Upper lobe of right lung (tissue), 1 donor: ENCODE measurements at regions not wholly inside any gene's neighbourhood (a gene's known extent, or its start where the extent isn't known, plus 50 kb on each side); places are given as distances from the start of the nearest gene placed in this dataset.

Experiments
- ATAC-seq: fragments of 200-7000 bp; cut with Tn5 transposase; one replicate; pipeline ENCODE4 v1.9.1; 2020; ENCODE audit warnings: mild to moderate bottlenecking, moderate library complexity
- DNase-seq: peaks from one replicate; pipeline ENCODE4 v3.0.0-alpha.2; 2020
- H3K27ac ChIP-seq: fragments of 200-600 bp; one replicate; pipeline ENCODE4 v1.8.0; 2022
- H3K27me3 ChIP-seq: fragments of 200-600 bp; one replicate; pipeline ENCODE4 v1.8.0; 2022; ENCODE audit warnings: mild to moderate bottlenecking
- H3K36me3 ChIP-seq: fragments of 200-600 bp; one replicate; pipeline ENCODE4 v1.8.0; 2022
- H3K4me1 ChIP-seq: fragments of 200-600 bp; one replicate; pipeline ENCODE4 v1.8.0; 2022
- H3K4me3 ChIP-seq: fragments of 200-600 bp; one replicate; pipeline ENCODE4 v1.8.0; 2022; ENCODE audit warnings: mild to moderate bottlenecking
- H3K9me3 ChIP-seq: fragments of 200-600 bp; one replicate; pipeline ENCODE4 v1.8.0; 2022
- CTCF ChIP-seq: fragments of 200-600 bp; IDR thresholded peaks from one replicate; pipeline ENCODE4 v1.8.0; 2022; ENCODE audit warnings: antibody characterized with exemption
- intact Hi-C: fragments of 100-400 bp; cut with DNase I; formaldehyde crosslinking; loops from one replicate; pipeline ENCODE4 v1.11.0; 2022
- donor health status: DM: no; HTN: yes; CAD: no; lungs with severe emphysema.

- intact Hi-C loops: no loop called here
- Histone ChIP-seq H3K27ac (no peak overlapping the region), H3K27me3 (no peaks in the 10 kb centered on the region), H3K4me1 (no peaks in the 10 kb centered on the region), H3K4me3 (no peak overlapping the region), H3K9me3 (no peaks in the 10 kb centered on the region), H3K36me3 (no peaks in the 10 kb centered on the region)
- no peak for DNase-seq
- no peak for TF ChIP-seq CTCF
- ATAC-seq: no peak
These were observed 300.0 kb upstream of the FZD8 start for GRCh38 chr10:35942057-35942456.

- H3K27ac ChIP-seq: no peak overlapping the region
- no peaks in the 10 kb centered on the region for H3K27me3 ChIP-seq
- no peak for DNase-seq
- intact Hi-C loops: no loop called here
- H3K4me1 ChIP-seq: no peaks in the 10 kb centered on the region
- H3K4me3 ChIP-seq: no peak overlapping the region
- H3K9me3 ChIP-seq: no peaks in the 10 kb centered on the region
- no peaks in the 10 kb centered on the region for H3K36me3 ChIP-seq
- ATAC-seq: no peak
- no peak for TF ChIP-seq CTCF
These were observed 298.3 kb upstream of the FZD8 start for GRCh38 chr10:35940141-35941041.

GRCh38 chr10:35938160-35938559 lies 296.1 kb upstream of the FZD8 start:
- H3K4me3 ChIP-seq: no peak overlapping the region
- no peak for TF ChIP-seq CTCF
- H3K9me3 ChIP-seq: no peaks in the 10 kb centered on the region
- H3K36me3 ChIP-seq: no peaks in the 10 kb centered on the region
- H3K27ac ChIP-seq: no peak overlapping the region
- no peaks in the 10 kb centered on the region for H3K27me3 ChIP-seq
- ATAC-seq (no peak), DNase-seq (no peak)
- H3K4me1 ChIP-seq: no peaks in the 10 kb centered on the region
- intact Hi-C loops: no loop called here

GRCh38 chr10:35937546-35937945 lies 295.4 kb upstream of the FZD8 start:
- no peak for TF ChIP-seq CTCF
- intact Hi-C loops: no loop called here
- DNase-seq (no peak), ATAC-seq (no peak)
- no peak overlapping the region for H3K4me3 ChIP-seq
- H3K4me1 ChIP-seq: no peaks in the 10 kb centered on the region
- no peak overlapping the region for H3K27ac ChIP-seq
- H3K9me3 ChIP-seq: no peaks in the 10 kb centered on the region
- H3K36me3 ChIP-seq: no peaks in the 10 kb centered on the region
- no peaks in the 10 kb centered on the region for H3K27me3 ChIP-seq

- intact Hi-C loops: no loop called here
- H3K9me3 ChIP-seq: no peaks in the 10 kb centered on the region
- no peak for TF ChIP-seq CTCF
These were observed 292.5 kb upstream of the FZD8 start for GRCh38 chr10:35934642-35934995.

More at GRCh38 chr10:35934642-35934995, 292.5 kb upstream of the FZD8 start:
- no peaks in the 10 kb centered on the region for H3K27me3 ChIP-seq
- no peaks in the 10 kb centered on the region for H3K36me3 ChIP-seq
- H3K4me1 ChIP-seq: no peaks in the 10 kb centered on the region
- no peak overlapping the region for H3K27ac ChIP-seq
- ATAC-seq: no peak
- H3K4me3 ChIP-seq: no peak overlapping the region
- DNase-seq: no peak
